ENCODE measurements at regions not wholly inside any gene's neighbourhood (a gene's known extent, or its start where the extent isn't known, plus 50 kb on each side); places are given as distances from the start of the nearest gene placed in this dataset.
"Not testable (repeated sequence)": the region's sequence is repeated elsewhere in the genome, so short reads cannot be mapped to it uniquely, and the experiment has no call there.

GRCh38 chr6:130537447-130537846 lies 171.6 kb downstream of the TMEM200A start:
- H3K27me3 ChIP-seq (ENCODE audit: control insufficient read depth, insufficient read depth, low read length, poor library complexity, severe bottlenecking), result no peaks in the 10 kb centered on the region
- H3K27ac ChIP-seq (ENCODE audit: insufficient read depth, low read depth, low read length, poor library complexity, severe bottlenecking), result no peak overlapping the region
- H3K9me3 ChIP-seq (ENCODE audit: control insufficient read depth, low read length), result no peaks in the 10 kb centered on the region
- H3K4me3 ChIP-seq (ENCODE audit: insufficient read depth, low read depth, low read length), result no peak overlapping the region
- 90 to 91% methylated on average over 1 of the region's 1 CpG for WGBS, 2 experiments
- no peaks in the 10 kb centered on the region for H3K36me3 ChIP-seq (ENCODE audit: control insufficient read depth, insufficient read depth, low read length)
- no peaks in the 10 kb centered on the region for H3K4me1 ChIP-seq (ENCODE audit: control insufficient read depth, insufficient read depth, low read length)

- 71 to 80% methylated on average over 3 of the region's 3 CpGs for WGBS, 2 experiments
- Histone ChIP-seq H3K4me3 (ENCODE audit: insufficient read depth, low read depth, low read length) (no peak overlapping the region), H3K9me3 (ENCODE audit: control insufficient read depth, low read length) (no peaks in the 10 kb centered on the region), H3K4me1 (ENCODE audit: control insufficient read depth, insufficient read depth, low read length) (no peaks in the 10 kb centered on the region), H3K36me3 (ENCODE audit: control insufficient read depth, insufficient read depth, low read length) (no peaks in the 10 kb centered on the region), H3K27ac (ENCODE audit: insufficient read depth, low read depth, low read length, poor library complexity, severe bottlenecking) (no peak overlapping the region), H3K27me3 (ENCODE audit: control insufficient read depth, insufficient read depth, low read length, poor library complexity, severe bottlenecking) (no peaks in the 10 kb centered on the region)
Measured at GRCh38 chr6:130547723-130548122, 181.9 kb downstream of the TMEM200A start.

- H3K27me3 ChIP-seq (ENCODE audit: control insufficient read depth, insufficient read depth, low read length, poor library complexity, severe bottlenecking), result no peaks in the 10 kb centered on the region
- H3K4me3 ChIP-seq (ENCODE audit: insufficient read depth, low read depth, low read length), result no peak overlapping the region
- no peaks in the 10 kb centered on the region for H3K36me3 ChIP-seq (ENCODE audit: control insufficient read depth, insufficient read depth, low read length)
- H3K27ac ChIP-seq (ENCODE audit: insufficient read depth, low read depth, low read length, poor library complexity, severe bottlenecking), result no peak overlapping the region
- WGBS, 2 experiments, result 80 to 85% methylated on average over 2 of the region's 3 CpGs
- no peaks in the 10 kb centered on the region for H3K9me3 ChIP-seq (ENCODE audit: control insufficient read depth, low read length)
- H3K4me1 ChIP-seq (ENCODE audit: control insufficient read depth, insufficient read depth, low read length), result no peaks in the 10 kb centered on the region
Measured at GRCh38 chr6:130557481-130558112, 191.8 kb downstream of the TMEM200A start.

- H3K4me3 ChIP-seq (ENCODE audit: insufficient read depth, low read depth, low read length), result no peak overlapping the region
- no peaks in the 10 kb centered on the region for H3K4me1 ChIP-seq (ENCODE audit: control insufficient read depth, insufficient read depth, low read length)
- no peaks in the 10 kb centered on the region for H3K36me3 ChIP-seq (ENCODE audit: control insufficient read depth, insufficient read depth, low read length)
- H3K27ac ChIP-seq (ENCODE audit: insufficient read depth, low read depth, low read length, poor library complexity, severe bottlenecking), result no peak overlapping the region
- H3K27me3 ChIP-seq (ENCODE audit: control insufficient read depth, insufficient read depth, low read length, poor library complexity, severe bottlenecking), result no peaks in the 10 kb centered on the region
- WGBS, 2 experiments, result 100% methylated on average over 1 of the region's 1 CpG; no CpG with 5 or more reads in 1 of the 2 experiments
- H3K9me3 ChIP-seq (ENCODE audit: control insufficient read depth, low read length), result no peaks in the 10 kb centered on the region
Measured at GRCh38 chr6:130558131-130558530, 192.3 kb downstream of the TMEM200A start.

- Histone ChIP-seq H3K27me3 (ENCODE audit: control insufficient read depth, insufficient read depth, low read length, poor library complexity, severe bottlenecking) (no peaks in the 10 kb centered on the region), H3K4me1 (ENCODE audit: control insufficient read depth, insufficient read depth, low read length) (no peaks in the 10 kb centered on the region), H3K27ac (ENCODE audit: insufficient read depth, low read depth, low read length, poor library complexity, severe bottlenecking) (no peak overlapping the region), H3K9me3 (ENCODE audit: control insufficient read depth, low read length) (no peaks in the 10 kb centered on the region), H3K4me3 (ENCODE audit: insufficient read depth, low read depth, low read length) (no peak overlapping the region), H3K36me3 (ENCODE audit: control insufficient read depth, insufficient read depth, low read length) (no peaks in the 10 kb centered on the region)
- WGBS, 2 experiments, result 100% methylated on average over 1 of the region's 1 CpG
Measured at GRCh38 chr6:130559166-130559565, 193.3 kb downstream of the TMEM200A start.

- 92 to 96% methylated on average over 2 of the region's 2 CpGs for WGBS, 2 experiments
- no peak overlapping the region for H3K4me3 ChIP-seq (ENCODE audit: insufficient read depth, low read depth, low read length)
- no peaks in the 10 kb centered on the region for H3K27me3 ChIP-seq (ENCODE audit: control insufficient read depth, insufficient read depth, low read length, poor library complexity, severe bottlenecking)
- H3K27ac ChIP-seq (ENCODE audit: insufficient read depth, low read depth, low read length, poor library complexity, severe bottlenecking), result no peak overlapping the region
- no peaks in the 10 kb centered on the region for H3K4me1 ChIP-seq (ENCODE audit: control insufficient read depth, insufficient read depth, low read length)
- H3K9me3 ChIP-seq (ENCODE audit: control insufficient read depth, low read length), result no peaks in the 10 kb centered on the region
- no peaks in the 10 kb centered on the region for H3K36me3 ChIP-seq (ENCODE audit: control insufficient read depth, insufficient read depth, low read length)
Measured at GRCh38 chr6:130560231-130560630, 194.4 kb downstream of the TMEM200A start.

GRCh38 chr6:130561159-130561558 lies 195.3 kb downstream of the TMEM200A start:
- H3K4me3 ChIP-seq (ENCODE audit: insufficient read depth, low read depth, low read length); H3K27me3 ChIP-seq (ENCODE audit: control insufficient read depth, insufficient read depth, low read length, poor library complexity, severe bottlenecking); H3K36me3 ChIP-seq (ENCODE audit: control insufficient read depth, insufficient read depth, low read length); H3K4me1 ChIP-seq (ENCODE audit: control insufficient read depth, insufficient read depth, low read length); H3K9me3 ChIP-seq (ENCODE audit: control insufficient read depth, low read length); H3K27ac ChIP-seq (ENCODE audit: insufficient read depth, low read depth, low read length, poor library complexity, severe bottlenecking): not testable (repeated sequence)
- 73 to 91% methylated on average over 2 of the region's 2 CpGs for WGBS, 2 experiments

- Histone ChIP-seq H3K27ac (ENCODE audit: insufficient read depth, low read depth, low read length, poor library complexity, severe bottlenecking) (no peak overlapping the region), H3K4me1 (ENCODE audit: control insufficient read depth, insufficient read depth, low read length) (no peaks in the 10 kb centered on the region), H3K36me3 (ENCODE audit: control insufficient read depth, insufficient read depth, low read length) (no peaks in the 10 kb centered on the region), H3K4me3 (ENCODE audit: insufficient read depth, low read depth, low read length) (no peak overlapping the region), H3K9me3 (ENCODE audit: control insufficient read depth, low read length) (no peaks in the 10 kb centered on the region), H3K27me3 (ENCODE audit: control insufficient read depth, insufficient read depth, low read length, poor library complexity, severe bottlenecking) (no peaks in the 10 kb centered on the region)
- 85 to 91% methylated on average over 2 of the region's 2 CpGs for WGBS, 2 experiments
Measured at GRCh38 chr6:130565696-130566095, 199.9 kb downstream of the TMEM200A start.

- Histone ChIP-seq H3K4me3 (ENCODE audit: insufficient read depth, low read depth, low read length) (no peak overlapping the region), H3K4me1 (ENCODE audit: control insufficient read depth, insufficient read depth, low read length) (no peaks in the 10 kb centered on the region)
- 97 to 100% methylated on average over 2 of the region's 2 CpGs for WGBS, 2 experiments
Measured at GRCh38 chr6:130574146-130574545, 208.3 kb downstream of the TMEM200A start.

GRCh38 chr6:130575557-130575956 lies 209.7 kb downstream of the TMEM200A start:
- H3K36me3 ChIP-seq (ENCODE audit: control insufficient read depth, insufficient read depth, low read length), result no peaks in the 10 kb centered on the region
- H3K27me3 ChIP-seq (ENCODE audit: control insufficient read depth, insufficient read depth, low read length, poor library complexity, severe bottlenecking), result no peaks in the 10 kb centered on the region
- no peak overlapping the region for H3K4me3 ChIP-seq (ENCODE audit: insufficient read depth, low read depth, low read length)
- WGBS, 2 experiments, result 89 to 100% methylated on average over 3 of the region's 3 CpGs
- H3K9me3 ChIP-seq (ENCODE audit: control insufficient read depth, low read length), result no peaks in the 10 kb centered on the region
- H3K4me1 ChIP-seq (ENCODE audit: control insufficient read depth, insufficient read depth, low read length), result no peaks in the 10 kb centered on the region
- H3K27ac ChIP-seq (ENCODE audit: insufficient read depth, low read depth, low read length, poor library complexity, severe bottlenecking), result no peak overlapping the region

More at GRCh38 chr6:130574146-130574545, 208.3 kb downstream of the TMEM200A start:
- Histone ChIP-seq H3K27ac (ENCODE audit: insufficient read depth, low read depth, low read length, poor library complexity, severe bottlenecking) (no peak overlapping the region), H3K36me3 (ENCODE audit: control insufficient read depth, insufficient read depth, low read length) (no peaks in the 10 kb centered on the region), H3K9me3 (ENCODE audit: control insufficient read depth, low read length) (no peaks in the 10 kb centered on the region), H3K27me3 (ENCODE audit: control insufficient read depth, insufficient read depth, low read length, poor library complexity, severe bottlenecking) (no peaks in the 10 kb centered on the region)

GRCh38 chr6:130575971-130576370 lies 210.2 kb downstream of the TMEM200A start:
- H3K4me3 ChIP-seq (ENCODE audit: insufficient read depth, low read depth, low read length), result no peak overlapping the region
- H3K27me3 ChIP-seq (ENCODE audit: control insufficient read depth, insufficient read depth, low read length, poor library complexity, severe bottlenecking), result no peaks in the 10 kb centered on the region
- H3K36me3 ChIP-seq (ENCODE audit: control insufficient read depth, insufficient read depth, low read length), result no peaks in the 10 kb centered on the region
- no peaks in the 10 kb centered on the region for H3K9me3 ChIP-seq (ENCODE audit: control insufficient read depth, low read length)
- WGBS, 2 experiments, result 92 to 96% methylated on average over 2 of the region's 2 CpGs
- H3K4me1 ChIP-seq (ENCODE audit: control insufficient read depth, insufficient read depth, low read length), result no peaks in the 10 kb centered on the region
- no peak overlapping the region for H3K27ac ChIP-seq (ENCODE audit: insufficient read depth, low read depth, low read length, poor library complexity, severe bottlenecking)
